ENCODE measurements at regions not wholly inside any gene's neighbourhood (a gene's known extent, or its start where the extent isn't known, plus 50 kb on each side); places are given as distances from the start of the nearest gene placed in this dataset.

DNA sequence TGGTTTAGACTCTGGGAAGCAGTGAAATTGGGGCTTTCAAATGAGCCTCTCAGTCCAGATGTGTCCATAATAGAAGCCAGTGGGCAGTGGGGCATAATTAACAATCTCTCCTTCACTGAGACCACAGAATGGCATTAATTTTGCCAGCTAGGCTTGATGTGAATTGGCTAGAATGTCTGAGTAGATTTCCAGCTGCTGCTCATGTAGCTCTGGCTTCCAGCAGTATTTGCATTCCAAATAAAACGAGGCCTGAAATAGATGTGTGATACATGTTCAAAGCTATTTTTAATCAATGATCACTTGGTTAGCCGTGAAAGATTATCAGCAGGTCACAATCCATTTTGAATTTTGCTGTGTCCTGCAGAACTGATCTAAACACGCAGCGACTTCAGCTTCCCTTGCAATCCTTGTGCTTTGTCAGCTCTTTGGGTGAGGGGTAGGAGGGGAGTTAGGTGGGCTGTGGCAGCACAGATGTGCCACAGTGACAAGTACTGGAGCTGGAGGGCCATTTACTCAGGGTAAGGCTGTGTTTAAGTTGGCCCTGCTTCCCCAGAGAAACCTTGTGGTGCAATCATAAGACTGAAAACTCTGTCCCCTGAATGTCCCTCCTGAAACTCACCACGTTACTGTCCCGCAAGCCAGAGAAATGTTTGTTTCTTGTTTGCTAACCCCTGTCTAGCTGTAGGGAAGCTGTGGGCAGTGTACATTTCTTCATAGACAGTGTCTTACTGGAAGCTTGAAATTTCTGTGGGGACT lies 56.9 kb upstream of the TMEM178A start:
- DNase-seq (ENCODE audit: low read depth in 2 of 3, low spot score in 2 of 3) = no peak

DNA sequence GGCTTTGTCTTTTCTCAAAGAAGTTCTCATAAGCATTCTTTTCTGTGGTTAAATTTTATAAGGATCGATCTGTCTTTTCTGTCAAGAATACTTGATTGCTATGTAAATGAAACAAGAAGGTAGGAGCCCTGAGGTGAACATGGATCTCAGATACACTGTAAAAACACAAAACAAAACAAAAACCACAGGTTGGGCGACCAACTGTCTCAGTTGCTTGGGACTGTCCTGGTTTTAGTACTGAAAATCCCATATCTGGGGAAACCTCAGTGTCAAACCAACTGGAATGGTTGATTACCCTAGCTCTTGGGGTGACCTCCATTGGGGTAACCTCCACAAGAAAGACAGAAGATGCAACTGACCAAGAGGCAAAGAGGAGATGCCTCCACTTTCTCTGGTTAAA lies 55.8 kb upstream of the TMEM178A start:
- DNase-seq (ENCODE audit: low read depth in 2 of 3, low spot score in 2 of 3) = no peak

DNA sequence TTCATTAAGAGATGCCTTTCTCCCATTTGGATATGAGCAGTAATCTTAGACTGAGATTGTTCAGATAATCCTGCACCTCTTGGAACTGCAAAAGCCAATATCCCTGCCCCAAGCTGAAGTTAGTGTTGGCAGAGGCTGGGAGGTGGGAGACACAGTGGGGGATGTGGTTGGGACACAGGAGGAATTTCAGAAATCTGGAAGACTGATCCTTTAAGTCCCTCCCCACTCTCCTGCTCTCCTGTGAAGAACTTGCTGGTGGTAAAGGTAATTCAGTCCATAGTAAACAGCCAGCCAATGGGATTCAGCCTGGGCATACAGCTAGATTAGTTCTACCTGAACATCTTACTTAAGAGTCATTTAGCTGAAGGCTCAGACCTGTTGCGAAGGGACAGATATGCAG lies 50.0 kb upstream of the TMEM178A start:
- DNase-seq (ENCODE audit: low read depth in 2 of 3, low spot score in 2 of 3) = no peak
